ENCODE measurements at regions not wholly inside any gene's neighbourhood (a gene's known extent, or its start where the extent isn't known, plus 50 kb on each side); places are given as distances from the start of the nearest gene placed in this dataset.

GRCh38 chr10:118500477-118501104 is 94.9 kb downstream of the PRLHR start:
- WGBS (ENCODE audit: low lambda C conversion rate): 42% methylated on average over 6 of the region's 6 CpGs
- intact Hi-C loops (cut with micrococcal nuclease; ENCODE audit: unreplicated experiment) (no loop called here), in situ Hi-C loops (cut with HindIII; ENCODE audit: extremely low pct_ligation_motif_present, low pct_unique_long_range_greater_than_20kb) (no loop called here)
- Histone ChIP-seq H3K4me1 (ENCODE audit: insufficient read depth, low read length) (no peaks in the 10 kb centered on the region), H3K4me3 (replicated peaks in 1 of 3; ENCODE audit: insufficient read depth in 1 of 3, low read depth in 2 of 3, low read length in 3 of 3) (no peak overlapping the region), H3K27me3 (ENCODE audit: control insufficient read depth in 1 of 2, insufficient read depth in 2 of 2, low read length in 2 of 2) (peaks cover 0 to 12% of the 10 kb centered on the region in 2 experiments; a peak in 1 of 5 replicates), H3K27ac (ENCODE audit: extremely low read length, insufficient read depth, low read length) (no peak overlapping the region), H3K9ac (ENCODE audit: insufficient read depth, low read depth, low read length) (no peak overlapping the region), H3K4me2 (ENCODE audit: low read depth, low read length) (no peak overlapping the region), H3K9me3 (ENCODE audit: low read length) (no peaks in the 10 kb centered on the region), H2AFZ (ENCODE audit: low read length) (no peak overlapping the region), H3K79me2 (ENCODE audit: insufficient read depth, low read length) (no peaks in the 10 kb centered on the region), H4K20me1 (ENCODE audit: insufficient read depth, low read length) (no peaks in the 10 kb centered on the region), H3K36me3 (replicated peaks in 1 of 2; ENCODE audit: control insufficient read depth in 1 of 2, insufficient read depth in 2 of 2, low read length in 2 of 2) (no peaks in the 10 kb centered on the region)
- ChIA-PET POLR2A (no interaction called here), CTCF (ENCODE audit: low intra/inter-chr PET ratio, low total read pairs) (no interaction called here)
- no TSS peak for BruUV-seq (replicated peaks)
- ATAC-seq: no peak
- FAIRE-seq: no peak
- DNase-seq (ENCODE audit: low spot score): no peak
- TF ChIP-seq, protein P1, sequence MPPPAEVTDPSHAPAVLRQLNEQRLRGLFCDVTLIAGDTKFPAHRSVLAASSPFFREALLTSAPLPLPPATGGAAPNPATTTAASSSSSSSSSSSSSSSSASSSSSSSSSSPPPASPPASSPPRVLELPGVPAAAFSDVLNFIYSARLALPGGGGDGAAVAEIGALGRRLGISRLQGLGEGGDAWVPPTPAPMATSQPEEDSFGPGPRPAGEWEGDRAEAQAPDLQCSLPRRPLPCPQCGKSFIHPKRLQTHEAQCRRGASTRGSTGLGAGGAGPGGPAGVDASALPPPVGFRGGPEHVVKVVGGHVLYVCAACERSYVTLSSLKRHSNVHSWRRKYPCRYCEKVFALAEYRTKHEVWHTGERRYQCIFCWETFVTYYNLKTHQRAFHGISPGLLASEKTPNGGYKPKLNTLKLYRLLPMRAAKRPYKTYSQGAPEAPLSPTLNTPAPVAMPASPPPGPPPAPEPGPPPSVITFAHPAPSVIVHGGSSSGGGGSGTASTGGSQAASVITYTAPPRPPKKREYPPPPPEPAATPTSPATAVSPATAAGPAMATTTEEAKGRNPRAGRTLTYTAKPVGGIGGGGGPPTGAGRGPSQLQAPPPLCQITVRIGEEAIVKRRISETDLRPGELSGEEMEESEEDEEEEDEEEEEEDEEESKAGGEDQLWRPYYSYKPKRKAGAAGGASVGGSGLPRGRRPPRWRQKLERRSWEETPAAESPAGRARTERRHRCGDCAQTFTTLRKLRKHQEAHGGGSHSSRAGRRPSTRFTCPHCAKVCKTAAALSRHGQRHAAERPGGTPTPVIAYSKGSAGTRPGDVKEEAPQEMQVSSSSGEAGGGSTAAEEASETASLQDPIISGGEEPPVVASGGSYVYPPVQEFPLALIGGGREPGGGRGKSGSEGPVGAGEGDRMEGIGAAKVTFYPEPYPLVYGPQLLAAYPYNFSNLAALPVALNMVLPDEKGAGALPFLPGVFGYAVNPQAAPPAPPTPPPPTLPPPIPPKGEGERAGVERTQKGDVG (CRISPR knock-in tag; IDR thresholded peaks at IDR 0.05; ENCODE audit: borderline replicate concordance): no peak
- TF ChIP-seq ZNF770 (CRISPR knock-in tag; IDR thresholded peaks at IDR 0.05) (no peak), SNAI1 (CRISPR knock-in tag; IDR thresholded peaks at IDR 0.05; ENCODE audit: borderline replicate concordance) (no peak), CHD2 (IDR thresholded peaks at IDR 0.05; ENCODE audit: low read depth, low read length) (no peak), TMF1 (CRISPR knock-in tag; IDR thresholded peaks at IDR 0.05; ENCODE audit: low read depth) (no peak), POLR2AphosphoS5 (IDR thresholded peaks at IDR 0.05; ENCODE audit: low read depth, low read length) (no peak), MEF2D (CRISPR knock-in tag; IDR thresholded peaks at IDR 0.05) (no peak), NBN (conservative IDR thresholded peaks at IDR 0.05) (no peak), GZF1 (CRISPR knock-in tag; IDR thresholded peaks at IDR 0.05) (no peak), U2AF1 (optimal IDR thresholded peaks at IDR 0.05; ENCODE audit: low read depth, low read length) (no peak), ZBTB3 (CRISPR knock-in tag; IDR thresholded peaks at IDR 0.05; ENCODE audit: borderline replicate concordance, low read depth) (no peak), SP1 (IDR thresholded peaks at IDR 0.05) (no peak), SP1 (CRISPR knock-in tag; IDR thresholded peaks at IDR 0.05) (no peak), HOXA3 (CRISPR knock-in tag; IDR thresholded peaks at IDR 0.05) (no peak), ZFP62 (CRISPR knock-in tag; IDR thresholded peaks at IDR 0.05) (no peak), BRD4 (CRISPR knock-in tag; IDR thresholded peaks at IDR 0.05) (no peak), REL (CRISPR knock-in tag; conservative IDR thresholded peaks at IDR 0.05) (no peak), MAFK (conservative IDR thresholded peaks at IDR 0.05 in 1 of 2, IDR thresholded peaks at IDR 0.05 in 1 of 2; ENCODE audit: low read length in 2 of 2) (no peak), KDM3A (CRISPR knock-in tag; IDR thresholded peaks at IDR 0.05; ENCODE audit: low read depth) (no peak)
- TF ChIP-seq, protein P2, sequence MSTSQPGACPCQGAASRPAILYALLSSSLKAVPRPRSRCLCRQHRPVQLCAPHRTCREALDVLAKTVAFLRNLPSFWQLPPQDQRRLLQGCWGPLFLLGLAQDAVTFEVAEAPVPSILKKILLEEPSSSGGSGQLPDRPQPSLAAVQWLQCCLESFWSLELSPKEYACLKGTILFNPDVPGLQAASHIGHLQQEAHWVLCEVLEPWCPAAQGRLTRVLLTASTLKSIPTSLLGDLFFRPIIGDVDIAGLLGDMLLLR (CRISPR knock-in tag; IDR thresholded peaks at IDR 0.05): no peak
